Left renal pelvis (tissue), 4 donors: ENCODE measurements at regions not wholly inside any gene's neighbourhood (a gene's known extent, or its start where the extent isn't known, plus 50 kb on each side); places are given as distances from the start of the nearest gene placed in this dataset.
"Not testable (repeated sequence)": the region's sequence is repeated elsewhere in the genome, so short reads cannot be mapped to it uniquely, and the experiment has no call there.

ENCODE experiments used
- DNase-seq, 4 donors: peaks; one replicate each; pipeline ENCODE4 v3.0.0-alpha.2; 2013; ENCODE audit warnings: low read depth in 4 of 4, low spot score in 3 of 4

DNA sequence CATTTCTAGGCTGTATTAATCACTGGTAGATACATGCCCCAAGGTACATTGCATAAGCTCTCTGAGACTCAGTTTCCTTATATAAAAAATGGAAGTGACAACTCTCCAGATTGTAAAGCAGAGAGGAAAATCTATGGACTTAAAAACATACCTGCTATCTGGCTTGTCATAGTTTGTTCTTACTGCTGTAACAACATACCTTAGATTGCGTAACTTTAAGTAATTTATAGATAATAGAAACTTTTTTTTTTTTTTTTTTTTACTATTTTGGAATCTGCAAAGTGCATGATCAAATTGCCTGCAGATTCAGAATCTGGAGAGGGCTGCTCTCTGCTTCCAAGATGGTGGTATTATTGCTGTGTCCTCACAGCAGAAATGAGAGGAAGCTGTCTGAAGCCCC is 827.7 kb upstream of the BRINP3 start:
- DNase-seq: no peak

DNA sequence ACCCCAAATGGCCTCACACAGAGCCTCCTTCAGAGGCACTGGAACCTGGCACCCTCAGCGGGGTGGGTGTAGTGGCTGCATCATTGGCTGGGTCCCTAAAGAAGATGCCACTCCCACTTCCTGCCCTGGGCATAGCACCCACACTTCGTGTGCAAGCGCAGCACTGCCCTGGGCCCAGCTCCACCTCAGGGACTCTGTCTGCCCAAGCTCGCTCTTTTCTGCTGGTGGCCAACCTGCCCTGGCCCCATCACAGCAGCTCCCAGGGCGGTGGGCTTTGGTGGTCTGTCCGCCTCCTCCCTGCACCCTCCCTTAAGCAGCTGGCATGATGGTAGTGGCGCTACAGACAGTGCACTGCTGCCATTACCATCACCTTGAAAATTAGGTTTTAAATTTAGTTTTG is 829.3 kb upstream of the BRINP3 start:
- no peak for DNase-seq

GRCh38 chr1:191320062-191320461 is 838.2 kb upstream of the RGS18 start:
- DNase-seq: no peak

DNA sequence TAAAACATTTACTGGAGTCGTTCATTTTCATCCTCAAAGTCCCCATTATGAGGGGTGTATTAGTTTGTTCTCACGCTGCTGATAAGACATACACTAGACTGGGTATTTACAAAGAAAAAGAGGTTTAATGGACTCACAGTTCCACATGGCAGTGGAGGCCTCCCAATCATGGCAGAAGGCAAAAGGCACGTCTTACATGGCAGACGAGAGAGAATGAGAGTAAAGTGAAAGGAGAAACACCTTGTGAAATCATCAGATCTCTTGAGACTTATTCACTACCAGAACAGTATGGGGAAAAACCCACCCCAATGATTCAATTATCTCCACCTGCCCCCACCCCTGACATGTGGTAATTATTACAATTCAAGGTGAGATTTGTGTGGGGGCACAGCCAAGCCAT is 830.4 kb upstream of the RGS18 start:
- DNase-seq: no peak

DNA sequence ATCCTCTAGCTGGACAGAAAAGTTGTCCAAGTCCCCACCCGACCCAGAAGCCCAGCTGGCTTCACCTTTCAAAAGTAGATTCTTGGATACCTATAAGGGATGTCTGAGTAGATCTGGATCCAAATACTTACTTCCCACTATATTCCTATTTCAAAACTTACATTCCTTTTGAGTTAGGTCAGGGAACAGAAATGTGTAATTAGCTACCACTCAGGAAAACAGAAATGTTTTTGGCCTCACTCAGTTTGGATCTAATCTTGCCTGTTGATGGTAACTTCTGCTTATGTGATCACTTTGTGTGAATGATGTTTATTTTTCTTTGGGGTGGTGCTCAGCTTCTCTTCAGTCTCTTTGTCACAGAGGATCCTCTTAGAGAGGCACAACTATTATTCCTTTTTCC is 814.4 kb upstream of the RGS18 start:
- DNase-seq: no peak

GRCh38 chr1:191346381-191346780 is 811.9 kb upstream of the RGS18 start:
- DNase-seq: no peak

DNA sequence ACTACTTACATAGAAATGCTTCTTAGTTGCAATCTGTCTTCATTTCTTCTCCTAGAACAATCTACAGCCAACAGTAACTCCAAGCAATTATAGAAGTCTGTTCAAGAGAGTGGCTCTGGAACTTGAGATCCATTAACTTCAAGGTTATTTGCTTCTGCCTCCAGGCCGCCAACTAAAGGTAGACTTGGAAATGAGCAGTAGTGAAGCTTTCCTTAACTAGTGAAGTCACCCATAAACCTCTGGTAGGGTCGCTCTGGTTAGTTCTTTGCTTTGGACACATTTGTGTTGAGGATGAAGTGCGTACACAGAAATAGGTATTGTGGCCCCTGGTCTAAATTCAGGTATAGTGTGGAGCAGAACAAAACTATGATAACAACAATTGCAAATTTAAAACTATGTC is 809.9 kb upstream of the RGS18 start:
- no peak for DNase-seq

DNA sequence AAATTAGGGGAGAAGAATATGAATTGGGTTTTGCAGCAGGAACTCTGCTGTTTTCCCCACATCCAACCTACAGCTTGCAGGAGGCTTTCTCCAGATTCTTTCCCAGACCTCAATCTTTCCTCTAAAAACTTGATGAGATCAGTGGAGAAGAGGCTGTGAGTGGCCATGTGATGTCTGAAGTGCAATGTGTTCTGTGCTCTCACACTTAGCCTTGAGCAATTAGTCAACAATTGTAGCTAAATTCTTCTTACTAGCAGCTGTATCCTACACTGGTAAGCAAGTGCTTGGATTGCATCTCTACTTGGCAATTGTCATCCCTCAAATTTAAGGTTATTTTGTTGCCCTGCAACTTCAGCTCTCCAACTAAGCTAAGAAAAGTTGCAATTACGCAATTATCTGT is 807.3 kb upstream of the RGS18 start:
- DNase-seq: no peak

- no peak for DNase-seq
These were observed 799.5 kb upstream of the RGS18 start for GRCh38 chr1:191358724-191359123.

- no peak for DNase-seq
These were observed 791.6 kb upstream of the RGS18 start for GRCh38 chr1:191366686-191367085.

DNA sequence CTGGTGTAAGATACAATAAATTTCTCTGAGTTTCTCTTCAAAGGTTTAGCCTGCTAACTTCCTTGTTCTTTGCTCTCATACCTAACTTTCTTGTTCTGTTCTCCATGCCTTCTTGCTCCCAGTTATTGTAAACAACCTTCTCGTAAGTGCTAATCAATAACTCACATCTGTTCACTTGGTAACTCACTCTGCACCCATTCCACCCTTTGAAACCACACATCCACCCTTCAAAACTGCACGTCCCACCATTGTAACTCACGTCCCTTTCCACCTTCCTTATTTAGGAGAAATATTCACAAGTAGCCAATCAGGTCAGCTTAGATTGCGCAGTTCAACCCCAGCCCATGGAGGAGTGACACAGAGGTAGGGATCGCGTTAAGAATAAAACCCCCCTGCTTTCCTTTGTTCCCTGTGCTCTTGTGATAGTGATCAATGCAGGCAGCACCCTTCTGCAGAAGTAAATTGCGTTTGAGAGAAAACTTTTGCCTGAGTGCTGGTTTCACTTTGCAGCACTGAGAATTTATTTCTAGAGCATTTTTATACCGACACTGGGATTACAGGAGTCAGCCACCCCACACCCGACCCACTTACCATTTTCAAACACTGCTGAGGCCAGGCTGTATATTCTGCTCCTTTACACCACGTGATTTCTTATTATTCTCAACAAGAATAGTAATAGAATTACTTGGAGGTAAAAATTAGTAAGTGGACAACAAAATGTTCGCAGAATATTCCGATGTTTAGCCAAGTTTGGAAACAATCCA is 789.2 kb upstream of the RGS18 start:
- no peak for DNase-seq

- no peak for DNase-seq
These were observed 786.6 kb upstream of the RGS18 start for GRCh38 chr1:191371626-191372025.

DNA sequence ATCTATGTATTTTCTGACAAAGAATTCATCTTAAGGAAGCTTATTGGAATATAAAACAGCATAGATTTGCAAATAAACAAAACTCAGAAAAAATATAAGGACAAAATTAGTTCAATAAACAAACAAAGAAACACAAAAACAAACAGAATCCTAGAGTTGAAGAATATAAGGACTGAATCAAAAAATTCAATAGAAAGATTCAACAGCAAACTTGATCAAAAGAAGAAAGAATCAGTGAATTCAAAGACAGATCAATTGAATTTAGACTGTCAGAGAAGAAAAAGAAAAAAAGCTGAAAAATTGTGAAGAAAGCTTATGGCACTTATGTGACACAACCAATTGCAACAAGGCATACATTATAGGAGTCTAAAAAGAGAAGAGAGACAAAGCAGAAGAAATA is 770.0 kb upstream of the RGS18 start:
- DNase-seq: no peak

DNA sequence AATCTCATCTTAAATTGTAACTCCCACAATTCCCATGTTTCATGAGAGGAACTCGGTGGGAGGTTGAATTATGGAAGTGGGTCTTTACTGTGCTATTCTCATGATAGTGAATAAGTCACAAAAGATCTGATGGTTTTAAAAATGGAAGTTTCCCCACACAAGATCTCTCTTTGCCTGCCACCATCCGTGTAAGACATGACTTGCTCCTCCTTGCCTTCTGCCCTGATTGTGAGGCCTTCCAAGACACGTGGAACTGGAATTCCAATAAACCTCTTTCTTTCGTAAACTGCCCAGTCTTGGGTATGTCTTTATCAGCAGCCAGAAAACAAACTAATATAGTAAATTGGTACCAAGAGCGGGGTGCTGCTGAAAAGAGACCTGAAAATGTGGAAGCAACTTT is 761.6 kb upstream of the RGS18 start:
- no peak for DNase-seq

DNA sequence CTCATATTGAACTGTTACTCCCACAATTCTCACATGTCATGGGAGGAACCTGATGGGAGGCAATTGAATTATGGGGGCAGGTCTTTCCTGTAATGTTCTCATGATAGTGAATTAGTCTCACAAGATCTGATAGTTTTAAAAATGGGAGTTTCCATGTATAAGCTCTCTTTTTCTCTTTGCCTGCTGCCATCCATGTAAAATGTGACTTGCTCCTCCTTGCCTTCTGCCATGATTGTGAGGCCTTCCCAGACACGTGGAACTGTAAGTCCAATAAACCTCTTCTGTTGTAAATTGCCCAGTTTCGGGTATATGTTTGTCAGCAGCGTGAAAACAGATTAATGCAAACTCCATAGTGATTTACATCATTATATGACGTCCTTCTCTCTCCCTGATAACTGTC is 759.7 kb upstream of the RGS18 start:
- DNase-seq: no peak

DNA sequence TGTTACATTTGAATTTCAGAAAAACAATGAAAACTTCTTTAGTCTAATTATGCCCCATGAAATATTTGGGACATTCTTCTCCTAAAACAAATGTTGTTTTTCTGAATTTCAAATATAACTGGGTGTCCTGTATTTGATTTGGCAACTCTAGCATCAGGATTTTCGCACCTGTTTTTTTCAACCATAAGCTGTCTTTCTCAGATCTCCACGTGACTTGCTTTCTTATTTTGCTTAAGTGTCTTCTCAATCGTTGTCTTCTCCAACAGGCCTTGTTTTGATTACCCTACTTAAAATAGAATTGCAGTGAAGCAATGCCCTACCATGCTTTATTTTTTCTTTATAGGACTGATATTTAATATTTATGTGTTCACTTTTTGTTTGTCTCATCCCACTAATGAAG is 752.8 kb upstream of the RGS18 start:
- no peak for DNase-seq

DNA sequence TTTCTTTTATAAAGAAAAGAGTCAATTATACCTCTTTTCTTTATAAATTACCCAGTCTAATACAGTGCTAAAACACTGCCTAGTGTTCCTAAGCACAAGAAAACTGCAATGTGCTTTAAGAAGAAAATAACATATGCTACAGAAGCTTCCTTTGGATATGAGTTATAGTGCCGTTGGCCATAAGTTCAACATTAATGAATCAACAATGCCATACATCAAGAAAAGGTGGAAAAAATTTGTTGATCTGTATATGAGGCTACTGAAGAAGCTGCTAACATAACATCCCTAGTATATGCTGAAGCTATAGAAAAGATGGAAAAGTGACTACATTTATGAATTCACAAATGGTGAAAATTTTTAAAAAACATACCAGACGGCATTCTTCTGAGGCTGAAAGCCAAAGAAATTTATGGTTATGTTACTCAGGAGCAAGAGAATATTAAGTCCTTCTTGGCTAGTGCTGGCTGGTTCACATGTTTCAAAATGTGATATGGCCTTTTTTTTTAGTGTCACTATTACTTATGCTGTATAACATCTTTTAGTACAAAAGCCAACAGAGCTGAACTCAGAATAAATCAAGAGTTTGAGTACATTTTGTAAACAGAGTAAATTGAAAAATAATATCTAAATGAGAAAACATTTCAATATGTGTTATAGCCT is 743.2 kb upstream of the RGS18 start:
- no peak for DNase-seq

DNA sequence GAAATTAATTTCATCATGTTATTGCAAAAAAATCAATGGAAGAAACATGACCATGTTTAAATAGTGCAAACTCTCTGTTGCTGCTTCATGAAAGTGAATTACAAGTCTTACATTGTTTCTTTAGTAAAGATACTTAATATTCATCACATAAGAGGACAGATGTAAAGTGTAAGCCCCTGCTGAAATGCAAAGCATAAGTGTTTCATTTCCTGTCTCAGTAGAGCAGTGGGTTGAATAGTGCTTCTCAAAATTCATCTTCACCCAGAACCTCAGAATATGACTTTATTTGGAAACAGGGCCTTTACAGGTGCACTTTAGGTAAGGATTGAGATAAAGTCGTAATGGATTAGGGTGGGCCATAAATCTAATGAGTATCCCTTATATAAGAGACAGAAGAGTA is 738.4 kb upstream of the RGS18 start:
- no peak for DNase-seq

GRCh38 chr1:191427593-191427992 is 730.7 kb upstream of the RGS18 start:
- no peak for DNase-seq

DNA sequence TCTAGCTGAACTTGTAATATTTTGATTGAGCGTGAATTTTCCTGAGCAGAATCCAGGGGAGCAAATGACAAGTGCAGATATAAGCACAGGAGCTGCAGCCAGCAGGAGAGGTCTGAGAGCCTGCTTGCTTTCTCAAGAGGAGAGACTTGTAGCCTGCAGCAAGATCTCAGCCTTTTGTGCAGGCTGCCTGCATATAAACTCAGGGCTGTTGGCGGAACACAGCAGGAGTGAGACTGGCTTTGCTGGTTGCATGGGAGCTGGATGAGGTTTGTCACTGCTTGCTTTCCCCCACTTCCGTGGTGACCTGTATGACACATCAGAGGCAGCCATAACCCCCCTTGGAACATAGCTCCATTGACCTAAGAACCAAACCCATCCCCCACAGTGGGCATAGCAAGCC is 725.4 kb upstream of the RGS18 start:
- no peak for DNase-seq

DNA sequence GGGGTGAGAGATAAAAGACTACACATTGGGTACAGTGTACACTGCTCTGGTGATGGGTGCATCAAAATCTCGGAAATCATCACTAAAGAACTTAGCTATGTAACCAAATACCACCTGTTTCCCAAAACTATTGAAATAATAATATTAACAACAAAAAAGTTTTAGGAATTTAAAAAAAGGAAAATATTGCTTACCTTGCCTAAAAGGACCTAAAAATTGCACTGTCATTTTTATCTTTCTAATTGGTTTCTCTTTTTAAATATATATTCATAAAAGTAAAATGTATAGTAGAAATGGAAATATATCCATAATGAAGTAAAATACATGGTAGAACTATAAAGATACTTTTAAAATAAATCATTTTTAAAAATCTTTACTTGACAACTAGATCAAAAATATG is 719.3 kb upstream of the RGS18 start:
- no peak for DNase-seq

GRCh38 chr1:191448279-191448678 is 710.0 kb upstream of the RGS18 start:
- not testable (repeated sequence) for DNase-seq

DNA sequence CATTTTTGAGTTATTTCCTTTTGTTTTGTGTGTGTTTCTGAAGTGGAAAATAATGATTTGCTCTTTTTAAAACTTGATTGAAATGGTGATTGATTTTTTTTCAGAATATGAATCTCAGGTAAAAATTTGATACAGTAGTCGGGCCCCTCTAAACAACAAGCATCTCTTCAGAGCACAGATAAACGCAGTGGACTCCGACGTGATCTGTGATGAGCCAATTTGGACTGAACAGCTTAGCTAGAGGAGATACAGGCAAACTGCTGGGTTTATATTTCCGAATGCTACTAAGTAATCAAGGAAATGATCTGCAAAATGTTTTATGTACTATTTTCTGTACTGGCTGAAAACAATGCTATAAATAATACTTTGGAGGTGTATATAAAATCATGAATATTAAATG is 705.7 kb upstream of the RGS18 start:
- no peak for DNase-seq
